GM13976 (cell line): ENCODE measurements at regions not wholly inside any gene's neighbourhood (a gene's known extent, or its start where the extent isn't known, plus 50 kb on each side); places are given as distances from the start of the nearest gene placed in this dataset.

ENCODE experiments used
- DNase-seq: peaks from one replicate; pipeline ENCODE4 v3.0.0; 2012; ENCODE audit warnings: low spot score
- in situ Hi-C: fragments of 300-500 bp; cut with MboI; formaldehyde crosslinking; loops from one replicate; pipeline ENCODE4 v1.12.0; 2022; ENCODE audit warnings: low sequenced_read_pairs, mixed read lengths, inconsistent platforms; ENCODE audit not compliant: unreplicated experiment
- TF ChIP-seq, protein P1 (sequence below): IDR thresholded peaks from 2 replicates; pipeline ENCODE4 v1.5.1; 2012; ENCODE audit warnings: borderline replicate concordance, mild to moderate bottlenecking; ENCODE audit not compliant: insufficient read depth; ENCODE audit errors: extremely low read depth, missing control alignments, control extremely low read depth

DNA sequence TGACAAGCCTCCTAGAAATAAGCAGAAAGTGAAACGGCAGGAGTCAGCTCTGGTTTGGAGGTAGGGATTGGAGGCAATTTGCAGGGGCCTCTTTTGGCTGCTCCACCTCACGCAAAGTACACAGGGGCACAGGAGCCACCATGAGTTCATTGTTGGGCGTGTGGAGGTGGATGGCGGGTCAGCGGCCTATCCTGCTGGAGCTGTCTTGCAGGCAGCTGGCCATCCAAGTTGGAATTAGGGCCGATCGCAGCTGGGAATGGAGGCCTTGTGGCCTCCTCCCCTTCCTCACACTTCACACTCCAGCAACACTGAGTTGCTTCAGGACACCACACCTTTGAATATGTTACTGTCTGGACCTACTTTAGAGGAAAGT is 171.5 kb downstream of the MYCN start:
- in situ Hi-C loops, result no loop called here
- TF ChIP-seq, protein P1, sequence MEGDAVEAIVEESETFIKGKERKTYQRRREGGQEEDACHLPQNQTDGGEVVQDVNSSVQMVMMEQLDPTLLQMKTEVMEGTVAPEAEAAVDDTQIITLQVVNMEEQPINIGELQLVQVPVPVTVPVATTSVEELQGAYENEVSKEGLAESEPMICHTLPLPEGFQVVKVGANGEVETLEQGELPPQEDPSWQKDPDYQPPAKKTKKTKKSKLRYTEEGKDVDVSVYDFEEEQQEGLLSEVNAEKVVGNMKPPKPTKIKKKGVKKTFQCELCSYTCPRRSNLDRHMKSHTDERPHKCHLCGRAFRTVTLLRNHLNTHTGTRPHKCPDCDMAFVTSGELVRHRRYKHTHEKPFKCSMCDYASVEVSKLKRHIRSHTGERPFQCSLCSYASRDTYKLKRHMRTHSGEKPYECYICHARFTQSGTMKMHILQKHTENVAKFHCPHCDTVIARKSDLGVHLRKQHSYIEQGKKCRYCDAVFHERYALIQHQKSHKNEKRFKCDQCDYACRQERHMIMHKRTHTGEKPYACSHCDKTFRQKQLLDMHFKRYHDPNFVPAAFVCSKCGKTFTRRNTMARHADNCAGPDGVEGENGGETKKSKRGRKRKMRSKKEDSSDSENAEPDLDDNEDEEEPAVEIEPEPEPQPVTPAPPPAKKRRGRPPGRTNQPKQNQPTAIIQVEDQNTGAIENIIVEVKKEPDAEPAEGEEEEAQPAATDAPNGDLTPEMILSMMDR, result no peak
- DNase-seq, result no peak

DNA sequence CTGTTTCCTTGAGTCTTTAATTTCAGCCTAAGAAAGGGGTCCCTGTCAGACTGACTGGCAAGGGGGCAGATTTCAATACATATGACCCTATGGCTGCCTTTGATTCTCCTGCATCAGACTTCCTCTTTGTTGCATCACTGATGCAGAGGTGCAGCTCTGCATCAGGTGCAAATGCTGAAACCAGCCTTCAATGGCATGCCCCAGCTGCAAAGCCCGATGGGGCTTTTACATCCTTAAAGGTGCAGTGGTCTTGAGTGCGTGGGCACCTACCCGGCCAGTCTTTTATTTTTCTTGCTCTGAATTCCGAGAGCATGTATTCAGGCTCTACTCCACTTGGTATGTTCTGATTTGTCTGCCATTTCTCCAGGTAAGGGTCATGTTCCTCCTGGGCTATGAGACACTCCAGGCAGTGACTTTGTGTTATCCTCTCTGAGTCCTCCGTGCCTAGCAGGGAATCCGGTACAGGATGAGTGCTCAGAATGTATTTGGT is 169.5 kb downstream of the MYCN start:
- in situ Hi-C loops, result no loop called here
- TF ChIP-seq, protein P1, result no peak
- DNase-seq, result no peak

DNA sequence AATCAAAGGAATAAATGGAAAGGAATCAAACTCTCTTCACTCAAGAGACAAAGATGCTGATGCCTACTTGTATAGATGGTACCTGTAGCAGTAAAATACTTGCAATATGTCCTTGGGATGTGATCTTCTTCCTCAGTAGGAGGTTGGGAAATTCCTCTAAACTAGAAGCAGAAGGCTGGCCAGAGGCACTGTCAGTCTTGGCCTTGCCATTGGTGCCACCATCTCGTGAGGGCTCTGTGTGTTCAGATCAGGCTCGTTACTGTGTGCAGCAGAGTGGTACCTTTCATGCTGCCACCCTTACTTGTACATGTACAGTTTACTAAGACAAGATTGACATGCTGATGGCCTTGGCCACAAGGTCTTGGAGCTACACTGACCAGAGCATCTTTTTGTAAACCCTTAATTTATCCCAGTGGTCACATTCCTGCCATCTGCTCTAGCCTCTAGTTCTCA is 169.0 kb downstream of the MYCN start:
- DNase-seq, result no peak
- in situ Hi-C loops, result no loop called here
- TF ChIP-seq, protein P1, result no peak

DNA sequence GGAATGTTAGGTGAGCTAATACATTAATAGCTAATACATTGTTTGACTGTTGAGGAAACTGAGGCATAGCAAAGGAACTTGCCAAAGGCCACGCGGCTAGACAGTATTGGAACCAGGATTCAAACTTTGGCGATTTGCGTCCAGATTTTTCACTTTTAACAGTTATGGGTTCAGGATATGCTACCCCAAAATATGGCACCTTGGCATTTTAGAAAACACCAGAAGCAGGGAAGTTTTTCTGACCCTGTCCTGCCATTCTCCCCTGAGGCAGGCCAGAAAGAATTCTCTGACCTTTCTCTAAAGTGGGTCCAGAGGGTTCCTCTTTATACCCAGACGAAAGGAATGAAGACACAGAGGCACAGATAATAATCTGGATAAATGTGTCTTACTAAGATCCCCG is 166.9 kb downstream of the MYCN start:
- DNase-seq, result no peak
- in situ Hi-C loops, result no loop called here
- TF ChIP-seq, protein P1, result no peak

DNA sequence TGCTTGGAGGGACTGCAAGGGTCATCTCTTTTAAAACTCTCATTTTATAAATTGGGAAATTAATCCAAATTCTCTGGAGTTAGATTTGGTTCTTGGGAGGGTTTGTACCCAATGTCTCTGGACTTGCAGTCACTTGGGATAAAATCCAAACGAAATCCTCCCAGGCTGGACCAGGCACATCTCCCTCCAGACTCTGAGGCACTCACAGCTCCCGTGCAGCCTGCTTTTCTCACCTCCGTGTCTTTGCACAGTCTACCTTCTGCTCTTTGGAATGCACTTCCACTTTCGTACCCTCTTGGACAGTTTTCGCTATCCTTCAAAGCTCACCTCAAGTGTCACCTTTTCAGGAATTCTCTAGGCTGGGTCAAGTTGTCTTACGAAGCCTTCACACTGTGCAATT is 166.3 kb downstream of the MYCN start:
- TF ChIP-seq, protein P1, result no peak
- in situ Hi-C loops, result no loop called here
- DNase-seq, result no peak

DNA sequence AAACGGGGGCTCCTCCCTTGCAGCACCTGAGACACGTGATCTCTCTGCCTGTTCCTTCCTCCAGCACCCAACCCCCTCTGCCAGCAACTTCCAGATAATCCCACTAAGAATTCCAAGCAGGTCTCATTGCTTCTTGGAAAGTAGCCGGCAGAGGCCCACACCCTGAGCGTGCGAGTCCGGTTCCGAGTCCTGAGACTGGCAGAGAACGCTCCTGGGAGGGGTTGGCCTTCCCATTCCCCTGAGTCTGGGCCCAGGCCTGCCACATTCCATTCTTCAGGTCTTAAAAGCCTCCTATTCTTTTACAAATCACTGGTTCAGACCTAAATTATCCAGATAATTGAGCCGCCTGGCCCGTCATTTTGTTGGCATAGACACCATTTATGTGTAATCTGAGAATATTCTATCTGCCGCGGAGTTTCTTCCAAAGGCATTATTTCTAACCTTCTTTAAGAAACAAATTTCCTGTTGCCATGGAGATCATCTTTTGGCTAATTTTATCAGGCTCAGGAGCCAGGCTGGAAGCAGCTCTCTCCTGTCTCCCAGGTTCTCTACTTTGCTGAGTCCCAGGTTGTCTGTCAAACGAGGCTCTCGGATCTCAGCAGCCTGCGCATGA is 165.4 kb downstream of the MYCN start:
- in situ Hi-C loops, result no loop called here
- TF ChIP-seq, protein P1, result no peak
- no peak for DNase-seq

DNA sequence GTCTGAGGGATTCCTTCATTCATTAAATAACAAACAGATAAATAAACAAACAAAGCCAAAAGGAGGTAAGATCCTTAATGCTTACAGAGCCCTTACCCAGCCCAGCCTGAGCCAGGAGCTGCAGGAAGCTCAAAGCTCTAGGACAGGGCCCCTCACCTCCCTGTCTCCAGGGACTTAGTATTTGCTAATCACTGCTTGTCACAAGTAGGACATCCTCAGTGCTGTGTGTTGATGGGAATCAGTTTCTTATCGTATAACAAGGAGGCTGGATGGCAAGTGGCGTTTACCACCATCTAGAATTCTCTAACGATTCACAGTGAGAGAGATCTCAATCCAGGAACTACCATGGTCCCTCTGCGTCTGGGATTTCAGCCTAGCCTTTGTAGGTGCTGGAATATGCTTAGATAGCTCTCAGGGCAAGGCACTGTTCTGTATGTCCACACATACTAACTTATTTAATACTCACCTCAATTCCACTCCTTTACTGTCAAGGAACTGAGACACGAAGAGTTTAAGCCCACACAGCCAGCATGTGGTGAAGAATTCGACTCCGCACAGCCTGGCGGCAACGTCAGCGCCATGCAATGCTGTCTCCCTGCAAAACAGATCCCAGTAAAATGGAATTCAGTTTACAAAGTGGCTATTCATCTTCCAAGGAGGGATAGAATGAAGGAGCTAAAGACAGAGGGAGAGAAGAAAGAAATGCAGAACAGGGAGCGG is 164.8 kb downstream of the MYCN start:
- in situ Hi-C loops, result no loop called here
- no peak for DNase-seq
- TF ChIP-seq, protein P1, result no peak
